SU-DHL-6 (cell line): ENCODE measurements at regions not wholly inside any gene's neighbourhood (a gene's known extent, or its start where the extent isn't known, plus 50 kb on each side); places are given as distances from the start of the nearest gene placed in this dataset.

ENCODE experiments used
- EZH2phosphoT487 ChIP-seq: fragments of 200-600 bp; sonication (generic), shearing (Covaris generic); conservative IDR thresholded peaks from 2 replicates; pipeline ENCODE4 v1.6.1; 2018; ENCODE audit warnings: mild to moderate bottlenecking, antibody characterized with exemption, low read length, moderate library complexity, mixed read lengths
- TF ChIP-seq, protein P1 (sequence below): fragments of 200-600 bp; sonication (generic); IDR thresholded peaks from one replicate; pipeline ENCODE4 v1.5.1; 2017; ENCODE audit warnings: antibody characterized with exemption, mild to moderate bottlenecking, low read length, moderate library complexity; ENCODE audit not compliant: insufficient read depth, poor library complexity, severe bottlenecking

DNA sequence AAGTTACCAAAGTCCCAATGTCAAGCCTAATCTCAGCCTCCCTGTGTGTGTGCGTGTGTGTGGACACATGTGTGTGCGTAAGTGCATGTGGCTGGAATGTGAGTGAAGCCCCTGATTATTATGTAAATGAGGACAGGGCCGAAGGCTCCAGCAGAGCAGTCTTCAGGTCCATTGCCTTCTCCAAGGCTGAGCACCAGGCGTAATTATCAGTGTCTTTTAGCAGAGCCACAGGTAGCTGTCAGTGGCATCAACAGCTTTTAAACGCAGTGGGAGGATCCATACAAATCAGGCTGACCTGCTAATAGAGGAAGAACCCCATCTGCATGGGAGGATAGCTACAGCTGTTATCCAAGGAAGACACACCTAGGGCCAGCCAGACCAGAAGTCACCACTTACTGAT is 324.3 kb upstream of the MOCS1 start:
- TF ChIP-seq, protein P1, sequence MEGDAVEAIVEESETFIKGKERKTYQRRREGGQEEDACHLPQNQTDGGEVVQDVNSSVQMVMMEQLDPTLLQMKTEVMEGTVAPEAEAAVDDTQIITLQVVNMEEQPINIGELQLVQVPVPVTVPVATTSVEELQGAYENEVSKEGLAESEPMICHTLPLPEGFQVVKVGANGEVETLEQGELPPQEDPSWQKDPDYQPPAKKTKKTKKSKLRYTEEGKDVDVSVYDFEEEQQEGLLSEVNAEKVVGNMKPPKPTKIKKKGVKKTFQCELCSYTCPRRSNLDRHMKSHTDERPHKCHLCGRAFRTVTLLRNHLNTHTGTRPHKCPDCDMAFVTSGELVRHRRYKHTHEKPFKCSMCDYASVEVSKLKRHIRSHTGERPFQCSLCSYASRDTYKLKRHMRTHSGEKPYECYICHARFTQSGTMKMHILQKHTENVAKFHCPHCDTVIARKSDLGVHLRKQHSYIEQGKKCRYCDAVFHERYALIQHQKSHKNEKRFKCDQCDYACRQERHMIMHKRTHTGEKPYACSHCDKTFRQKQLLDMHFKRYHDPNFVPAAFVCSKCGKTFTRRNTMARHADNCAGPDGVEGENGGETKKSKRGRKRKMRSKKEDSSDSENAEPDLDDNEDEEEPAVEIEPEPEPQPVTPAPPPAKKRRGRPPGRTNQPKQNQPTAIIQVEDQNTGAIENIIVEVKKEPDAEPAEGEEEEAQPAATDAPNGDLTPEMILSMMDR = no peak
- TF ChIP-seq EZH2phosphoT487 = no peak
